GM21360 (cell line): ENCODE measurements at regions not wholly inside any gene's neighbourhood (a gene's known extent, or its start where the extent isn't known, plus 50 kb on each side); places are given as distances from the start of the nearest gene placed in this dataset.
"Not testable (repeated sequence)": the region's sequence is repeated elsewhere in the genome, so short reads cannot be mapped to it uniquely, and the experiment has no call there.

ENCODE experiments used
- ATAC-seq: cut with Tn5 transposase; IDR thresholded peaks from one replicate; pipeline ENCODE4 v1.9.1; 2021; ENCODE audit warnings: mild to moderate bottlenecking, moderate library complexity; ENCODE audit not compliant: unreplicated experiment

DNA sequence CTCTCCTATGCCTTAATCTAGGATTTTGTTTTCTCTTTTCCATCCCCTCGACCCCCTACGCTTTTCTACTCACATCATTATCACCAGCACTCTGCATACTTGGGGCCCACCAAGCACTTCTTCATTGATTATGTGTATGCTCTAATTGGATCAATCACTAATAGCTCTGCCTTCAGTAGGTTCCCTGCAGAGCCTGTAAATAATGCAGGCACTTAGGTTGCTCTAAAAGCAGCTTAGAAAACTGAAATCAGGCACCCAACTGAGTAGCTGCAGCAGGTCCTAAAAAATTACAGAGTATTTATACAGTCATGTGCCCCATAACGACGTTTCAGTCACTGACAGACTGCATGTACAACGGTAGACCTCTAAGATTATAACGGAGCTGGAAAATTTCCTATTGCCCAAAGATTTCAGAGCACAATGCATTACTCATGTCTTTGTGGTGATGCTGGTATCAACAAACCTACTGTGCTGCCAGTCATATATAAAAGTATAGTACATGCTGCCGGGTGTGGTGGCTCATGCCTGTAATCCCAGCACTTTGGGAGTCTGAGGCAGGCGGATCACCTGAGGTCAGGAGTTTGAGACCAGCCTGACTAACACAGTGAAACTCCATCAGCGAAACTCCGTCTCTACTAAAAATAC is 280.4 kb downstream of the HS3ST3B1 start:
- no peak for ATAC-seq

DNA sequence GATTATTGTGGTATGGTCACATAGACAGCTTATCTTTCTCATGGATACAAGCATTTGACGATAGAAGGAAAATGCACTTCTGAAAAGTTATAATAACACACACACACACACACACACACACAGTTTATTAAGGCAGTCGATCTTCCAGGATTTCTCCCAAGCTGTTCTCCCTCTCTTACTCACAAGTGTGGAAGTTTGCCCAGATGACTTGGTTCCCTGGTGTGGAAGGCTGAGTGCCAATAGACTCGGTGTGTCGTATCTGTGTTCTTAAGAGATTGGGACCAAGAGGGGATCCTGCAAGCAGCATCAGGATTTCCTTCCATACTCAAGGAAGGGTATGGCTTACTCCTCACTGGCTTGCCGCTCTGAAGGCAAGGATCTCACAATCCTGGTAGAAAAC is 279.6 kb downstream of the HS3ST3B1 start:
- ATAC-seq, result no peak

DNA sequence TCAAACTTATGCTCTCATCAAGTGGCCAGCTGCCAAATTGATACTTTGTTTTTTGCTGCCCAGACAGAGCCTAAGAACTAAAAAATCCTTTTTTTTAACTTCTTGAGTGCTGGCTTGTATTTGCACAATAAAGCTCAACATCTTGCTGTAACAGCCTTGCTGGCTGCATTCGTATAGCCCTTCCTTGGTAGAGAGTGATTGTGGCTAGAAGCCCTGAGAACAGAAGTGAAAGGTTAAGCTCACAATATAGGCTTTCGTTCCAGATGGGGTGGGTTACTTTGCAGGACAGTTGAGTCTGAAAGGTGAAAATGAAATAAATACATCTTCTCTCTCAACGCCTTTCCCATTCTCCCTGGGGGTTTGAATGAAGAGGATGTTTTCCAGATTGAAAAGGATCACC is 278.8 kb downstream of the HS3ST3B1 start:
- no peak for ATAC-seq

DNA sequence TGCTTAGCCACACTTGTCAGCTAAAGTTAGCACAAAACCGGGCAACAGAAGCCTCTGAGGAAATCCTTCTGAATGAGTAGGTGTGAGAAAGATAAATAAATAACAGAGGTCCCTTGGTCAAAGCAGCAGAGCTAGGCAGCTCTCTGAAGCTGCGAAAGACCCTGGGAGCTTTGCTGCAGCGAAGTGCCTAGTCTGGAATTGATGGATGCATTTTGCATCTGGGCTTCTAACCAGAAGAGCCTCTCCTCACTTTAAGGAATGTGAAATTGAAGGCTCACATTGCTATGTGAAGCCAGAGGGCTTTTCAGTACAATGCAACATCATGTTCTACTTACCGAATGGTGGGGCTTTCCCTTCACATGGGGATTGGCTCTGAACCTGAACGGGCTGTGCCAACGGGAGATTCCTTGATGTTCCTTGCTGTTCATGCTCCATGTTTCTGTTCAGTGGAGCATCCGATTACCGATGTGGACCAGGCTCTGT is 274.6 kb downstream of the HS3ST3B1 start:
- ATAC-seq, result no peak

DNA sequence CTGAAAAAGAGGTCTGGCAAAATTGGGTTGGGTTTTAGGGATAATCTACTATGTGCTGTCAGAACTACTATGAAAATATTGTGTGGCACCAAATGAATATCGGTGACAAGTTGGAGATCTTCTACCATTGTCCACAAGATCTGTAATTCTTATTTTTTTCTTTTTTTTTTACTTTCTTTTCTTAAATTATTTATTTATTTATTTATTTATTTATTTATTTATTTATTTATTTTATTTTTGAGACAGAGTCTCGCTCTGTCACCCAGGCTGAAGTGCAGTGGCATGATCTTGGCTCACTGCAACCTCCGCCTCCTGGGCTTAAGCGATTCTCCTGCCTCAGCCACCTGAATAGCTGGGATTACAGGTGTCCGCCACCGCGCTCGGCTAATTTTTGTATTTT is 259.4 kb downstream of the HS3ST3B1 start:
- ATAC-seq, result not testable (repeated sequence)

DNA sequence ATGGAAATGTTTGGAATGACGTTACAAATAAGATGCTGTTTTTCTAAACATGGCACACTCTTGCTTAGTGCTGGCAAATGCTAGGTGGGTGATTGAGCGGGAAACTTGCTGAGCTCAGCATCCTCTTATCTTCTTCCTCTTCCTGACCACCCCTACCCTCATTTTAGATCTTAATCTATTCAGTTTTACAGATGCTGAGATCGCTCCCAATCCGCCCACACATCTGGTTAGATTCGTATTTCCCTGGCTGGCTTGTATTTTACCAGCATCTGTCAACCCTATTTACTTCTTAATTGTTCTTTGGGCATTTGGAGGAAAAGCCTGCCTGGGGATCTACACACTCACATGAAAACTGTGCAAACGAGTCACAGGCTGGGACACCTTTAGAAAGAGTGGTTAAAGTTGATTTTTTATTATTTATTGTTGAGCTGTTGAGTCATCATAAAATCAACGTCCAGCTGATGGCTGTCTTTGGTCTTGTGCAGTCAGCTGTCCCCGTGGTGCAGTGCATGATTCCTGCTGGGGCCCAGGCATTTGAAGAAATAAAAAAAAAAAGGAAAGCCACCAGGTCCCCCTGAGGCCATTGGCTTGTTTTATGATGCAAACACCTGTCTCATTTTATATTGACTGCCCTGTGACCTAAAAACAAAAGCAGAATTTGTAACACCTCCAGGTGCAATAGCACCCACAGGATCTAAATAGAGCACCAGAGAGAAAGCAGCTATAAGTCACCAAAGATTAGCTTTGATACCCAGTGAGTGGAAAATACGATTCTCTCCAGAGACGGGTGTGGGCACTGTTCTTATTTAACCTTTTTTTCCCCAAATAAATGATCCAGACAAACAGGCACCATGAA is 258.6 kb downstream of the HS3ST3B1 start:
- ATAC-seq, result no peak

DNA sequence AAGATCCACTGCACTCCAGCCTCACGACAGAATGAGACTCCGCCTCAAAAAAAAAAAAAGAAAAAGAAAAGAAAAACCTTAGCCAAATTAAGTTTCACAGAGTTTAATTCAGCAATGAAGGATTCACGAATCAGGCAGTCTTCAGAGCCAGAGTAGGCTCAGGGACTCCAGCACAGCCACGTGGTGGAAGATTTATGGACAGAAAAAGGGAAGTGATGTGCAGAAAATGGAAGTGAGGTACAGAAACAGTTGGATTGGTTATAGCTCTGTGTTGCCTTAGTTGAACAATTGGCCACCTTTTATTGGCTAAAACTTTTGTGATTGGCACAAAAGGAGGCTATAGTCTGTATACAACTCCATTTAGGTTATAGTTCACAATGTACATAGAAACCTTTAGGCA is 256.6 kb downstream of the HS3ST3B1 start:
- ATAC-seq, result no peak

DNA sequence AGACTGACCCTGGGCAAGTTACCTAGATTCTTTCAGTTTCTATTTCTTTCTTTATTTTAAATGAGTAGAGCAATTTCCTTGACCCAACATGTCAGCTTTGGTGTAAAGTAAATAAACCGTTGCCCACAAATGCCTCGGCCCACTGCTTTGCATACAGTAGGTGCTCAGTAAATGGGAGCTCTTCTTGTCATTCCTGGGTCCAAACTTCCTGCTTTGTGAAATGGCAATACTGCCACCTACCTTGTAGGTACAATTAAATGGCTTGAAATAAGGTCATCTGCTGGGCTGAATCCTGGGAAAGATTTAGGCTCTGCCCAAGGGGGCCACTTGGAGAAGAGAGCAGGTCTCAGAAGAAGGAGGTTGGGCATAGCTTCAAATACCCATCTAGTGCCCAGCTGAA is 253.0 kb downstream of the HS3ST3B1 start:
- no peak for ATAC-seq

DNA sequence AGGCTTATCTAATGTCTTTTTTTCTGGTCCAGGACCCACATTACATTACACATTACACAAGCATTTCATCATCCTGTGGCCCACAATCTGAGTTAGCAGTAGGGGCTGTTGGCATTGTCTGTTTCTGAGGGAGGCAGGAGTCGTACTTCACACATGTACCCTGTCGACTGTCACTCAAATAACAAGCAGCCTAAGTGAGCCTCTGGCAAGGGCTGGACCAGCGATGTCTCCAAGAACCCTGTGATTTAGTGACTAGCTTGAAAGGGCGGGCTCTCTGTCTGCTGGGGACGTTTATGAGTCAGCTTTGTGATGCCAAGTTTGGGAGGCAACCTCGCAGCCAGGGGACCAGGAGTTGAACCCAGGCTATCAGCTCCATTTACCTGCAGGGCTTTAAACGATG is 251.4 kb downstream of the HS3ST3B1 start:
- no peak for ATAC-seq

DNA sequence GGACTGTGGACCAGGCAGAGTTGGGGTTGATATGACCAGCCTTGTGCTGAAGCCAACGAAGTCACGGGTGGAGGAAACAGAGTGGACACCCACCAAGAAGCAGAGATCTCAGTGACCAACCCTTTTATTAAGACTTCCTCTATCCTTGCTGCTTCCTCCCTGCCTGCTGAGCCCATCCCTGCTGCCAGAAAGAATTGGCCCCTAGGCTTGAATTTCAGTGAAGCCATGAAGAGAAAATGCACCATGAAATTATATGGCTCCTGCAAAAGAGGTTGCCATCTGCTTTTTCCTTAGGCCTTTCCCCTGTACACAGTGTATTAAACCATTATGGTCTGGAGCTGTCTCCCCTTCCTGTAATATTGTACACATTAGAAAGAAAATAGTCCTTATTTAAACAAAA is 246.7 kb downstream of the HS3ST3B1 start:
- ATAC-seq, result no peak

DNA sequence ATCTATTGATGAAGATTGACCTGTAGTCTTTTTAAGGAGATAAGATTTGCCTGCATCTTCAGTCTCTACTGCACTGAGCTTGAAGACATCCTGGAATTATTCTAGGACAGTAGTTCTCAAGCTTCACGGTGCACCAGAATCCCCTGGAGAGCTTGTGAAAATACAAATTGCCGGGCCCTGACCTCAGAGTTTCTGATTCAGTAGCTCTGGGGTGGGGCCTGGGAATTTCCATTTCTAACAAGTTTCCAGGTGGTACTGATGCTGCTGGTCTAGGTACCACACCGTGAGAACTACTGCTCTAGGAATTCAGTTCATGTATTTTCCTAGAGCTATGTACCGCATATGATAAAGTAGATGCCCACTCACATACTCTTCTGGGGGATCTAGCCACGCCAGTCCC is 246.1 kb downstream of the HS3ST3B1 start:
- no peak for ATAC-seq

DNA sequence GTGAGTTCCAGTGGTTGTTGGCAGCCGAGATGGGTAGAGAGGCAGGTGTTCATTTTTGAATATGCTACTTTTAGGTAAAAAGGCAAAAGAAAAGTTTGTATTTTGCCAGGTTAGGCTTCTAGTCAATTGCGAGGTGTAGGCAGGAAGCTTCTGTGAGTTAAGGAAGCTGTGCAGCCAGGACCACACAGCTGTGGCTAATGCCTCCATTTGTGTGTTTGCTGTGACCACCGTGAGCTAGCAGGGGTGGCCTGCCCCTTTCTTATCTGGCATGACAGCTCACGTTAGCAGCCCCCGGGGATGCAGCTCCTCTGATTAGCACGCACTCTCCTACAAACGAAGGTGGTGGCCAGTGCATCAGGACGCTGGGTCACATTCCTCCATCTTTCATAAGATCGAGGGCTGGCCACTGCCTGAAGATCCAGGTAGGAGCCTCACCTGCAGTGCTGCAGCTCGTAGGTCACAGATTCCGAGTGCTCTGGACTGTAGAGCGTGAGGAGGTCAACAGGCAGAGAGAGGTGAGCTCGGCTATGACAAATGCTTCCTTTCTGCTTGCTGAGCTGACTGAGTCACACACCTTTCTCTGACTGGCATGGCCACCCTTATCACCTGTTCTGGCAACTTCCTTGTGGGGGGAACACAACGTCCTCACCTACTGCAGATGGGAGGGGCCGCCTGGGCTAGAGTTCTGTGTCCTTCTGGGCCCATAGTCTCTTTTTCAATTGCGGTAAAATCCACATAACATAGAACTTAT is 244.4 kb downstream of the HS3ST3B1 start:
- no peak for ATAC-seq

DNA sequence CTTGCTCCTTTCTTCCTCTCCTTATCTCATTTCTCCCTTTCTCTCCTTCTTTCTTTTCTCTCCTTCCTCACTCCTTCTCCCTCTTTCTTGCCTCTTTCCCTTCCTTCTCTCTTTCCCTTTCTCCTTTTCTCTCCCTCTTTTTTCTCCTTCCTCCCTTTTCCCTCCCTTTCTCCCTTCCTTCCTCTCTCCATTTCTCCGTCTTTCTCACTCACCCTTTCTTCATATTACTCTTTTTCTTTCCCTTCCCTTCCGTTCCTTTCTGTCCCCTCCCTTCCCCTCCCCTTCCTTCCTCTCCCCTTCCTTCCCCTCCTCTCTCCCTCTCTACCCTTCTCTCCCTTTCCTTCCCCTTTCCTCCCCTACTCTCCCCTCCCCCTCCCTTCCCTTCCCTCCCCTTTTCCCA is 240.8 kb downstream of the HS3ST3B1 start:
- ATAC-seq, result no peak

DNA sequence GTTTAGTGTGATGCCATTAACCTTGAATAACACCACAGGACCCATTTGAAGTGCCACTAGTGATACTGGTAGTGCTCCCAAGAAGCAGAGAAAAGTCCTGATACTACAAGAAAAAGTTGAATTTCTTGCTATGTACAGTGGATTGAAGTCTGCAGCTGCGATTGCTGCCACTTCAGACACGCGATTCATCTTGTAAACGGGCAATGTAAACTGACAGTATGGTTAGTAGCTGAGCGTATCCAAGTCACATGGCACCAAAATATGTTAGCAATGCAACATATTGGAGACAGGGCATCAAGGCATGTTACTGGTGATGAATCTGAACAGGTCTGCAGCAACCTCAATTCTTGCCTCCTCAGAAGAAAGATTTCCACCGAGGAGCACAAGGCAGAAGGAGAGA is 238.9 kb downstream of the HS3ST3B1 start:
- no peak for ATAC-seq

DNA sequence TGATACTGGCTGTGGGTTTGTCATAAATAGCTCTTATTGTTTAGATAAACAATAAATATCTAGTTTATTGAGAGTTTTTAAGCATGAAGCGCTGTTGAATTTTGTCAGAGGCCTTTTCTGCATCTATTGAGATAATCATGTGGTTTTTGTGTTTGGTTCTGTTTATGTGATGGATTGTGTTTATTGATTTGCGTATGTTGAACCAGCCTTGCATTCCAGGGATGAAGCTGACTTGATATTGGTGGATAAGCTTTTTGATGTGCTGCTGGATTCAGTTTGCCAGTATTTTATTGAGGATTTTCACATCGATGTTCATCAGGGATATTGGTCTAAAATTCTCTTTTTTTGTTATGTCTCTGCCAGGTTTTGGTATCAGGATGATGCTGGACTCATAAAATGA is 231.4 kb downstream of the HS3ST3B1 start:
- ATAC-seq, result not testable (repeated sequence)

DNA sequence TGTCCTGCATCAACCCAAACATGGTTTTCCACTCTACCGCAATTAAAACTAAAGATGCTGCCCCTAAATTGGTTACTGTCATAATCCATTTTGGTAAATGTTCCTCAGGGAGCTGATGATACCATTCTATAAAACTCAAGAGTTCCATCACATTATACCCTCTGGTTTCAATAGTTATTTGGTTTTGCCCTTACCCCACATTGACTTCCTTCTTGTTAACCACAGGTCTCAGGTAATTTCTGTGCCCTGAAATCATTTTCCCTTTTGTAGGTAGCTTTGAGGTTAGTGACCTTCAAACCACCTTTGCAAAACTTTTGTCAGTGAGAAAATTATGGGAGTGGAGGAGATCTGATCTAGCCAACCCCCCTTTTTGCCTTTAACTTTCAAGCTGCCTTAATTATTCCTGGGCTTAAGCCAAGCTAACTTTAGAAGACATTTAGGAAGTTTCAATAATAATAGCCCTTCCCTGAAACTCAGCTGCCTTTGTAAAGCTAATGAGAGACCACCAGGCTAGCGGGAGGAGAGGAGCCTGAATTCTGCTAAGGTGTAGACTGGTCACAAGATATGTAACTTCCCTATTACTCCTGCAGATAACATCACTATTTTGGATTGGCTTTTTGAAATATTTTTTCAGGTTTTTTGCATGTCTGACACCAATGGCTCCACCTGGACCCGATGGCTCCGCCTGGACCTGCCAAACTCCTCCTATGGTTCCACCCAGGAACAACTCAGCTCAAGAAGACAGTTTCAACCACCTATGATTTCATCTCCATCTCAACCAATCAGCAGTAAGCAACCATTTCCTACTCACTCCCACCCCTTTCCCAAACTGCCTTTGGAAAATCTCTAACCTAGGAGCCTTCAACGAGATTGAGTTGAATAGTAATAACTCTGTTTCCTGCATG is 224.9 kb downstream of the HS3ST3B1 start:
- no peak for ATAC-seq

DNA sequence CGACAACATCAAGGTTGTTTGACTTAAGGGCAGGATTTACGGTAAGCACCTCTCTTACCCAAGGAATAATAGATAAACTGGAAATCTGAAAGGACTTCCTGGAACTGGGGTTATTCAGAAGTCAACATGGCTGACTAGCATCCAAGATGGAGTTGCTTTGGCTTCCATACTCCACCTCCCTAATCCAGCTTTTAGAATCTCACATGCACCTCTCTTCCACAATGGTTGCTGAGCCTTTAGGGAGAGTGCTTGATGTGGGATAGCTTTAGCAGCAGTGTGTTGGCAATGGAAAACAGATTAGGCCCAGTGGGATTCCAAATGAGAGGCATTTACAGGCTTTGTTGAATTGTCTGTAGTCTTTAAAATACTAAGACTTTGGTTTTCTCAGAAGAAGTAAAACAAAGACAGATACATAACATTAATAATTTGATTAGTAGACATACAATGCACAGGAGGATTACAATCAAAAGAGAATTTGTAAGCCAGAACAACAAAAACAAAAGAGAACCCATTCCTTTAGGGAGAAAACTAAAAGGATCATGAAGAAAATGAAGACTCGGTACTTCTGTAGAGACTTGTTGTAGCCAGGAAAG is 222.0 kb downstream of the HS3ST3B1 start:
- ATAC-seq, result no peak

DNA sequence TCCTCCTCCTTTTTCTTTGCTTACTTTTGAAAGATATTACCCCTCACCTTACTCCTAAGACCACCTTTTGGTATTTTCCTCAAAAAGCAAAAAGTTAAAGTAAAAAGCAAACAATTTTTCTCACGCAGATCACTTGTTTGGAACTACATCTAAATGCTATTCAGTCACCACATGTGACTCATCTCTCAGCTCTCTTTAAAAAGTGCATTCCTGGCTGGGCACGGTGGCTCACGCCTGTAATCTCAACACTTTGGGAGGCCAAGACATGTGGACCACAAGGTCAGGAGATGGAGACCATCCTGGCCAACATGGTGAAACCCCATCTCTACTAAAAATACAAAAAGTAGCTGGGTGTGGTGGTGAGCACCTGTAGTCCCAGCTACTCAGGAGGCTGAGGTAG is 218.0 kb downstream of the HS3ST3B1 start:
- ATAC-seq, result not testable (repeated sequence)

DNA sequence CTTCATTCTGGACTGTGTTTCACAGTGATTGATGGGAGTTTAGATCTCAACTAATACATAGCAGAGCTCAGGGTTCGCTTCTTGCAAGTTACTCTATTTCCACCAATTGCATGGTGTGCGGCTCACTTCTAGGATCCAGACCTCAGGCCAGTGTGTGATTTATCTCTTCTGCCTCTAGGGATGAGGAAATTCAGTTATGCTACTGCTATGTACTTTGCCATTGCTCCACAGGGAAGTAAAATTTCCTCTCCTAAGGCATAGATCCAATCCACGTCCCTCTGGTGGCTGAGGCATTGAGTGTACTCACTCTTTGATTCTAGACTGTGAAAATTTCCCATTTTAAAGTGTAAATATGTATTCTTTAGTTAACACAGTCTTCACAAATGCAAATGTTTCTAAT is 214.1 kb downstream of the HS3ST3B1 start:
- ATAC-seq, result no peak

DNA sequence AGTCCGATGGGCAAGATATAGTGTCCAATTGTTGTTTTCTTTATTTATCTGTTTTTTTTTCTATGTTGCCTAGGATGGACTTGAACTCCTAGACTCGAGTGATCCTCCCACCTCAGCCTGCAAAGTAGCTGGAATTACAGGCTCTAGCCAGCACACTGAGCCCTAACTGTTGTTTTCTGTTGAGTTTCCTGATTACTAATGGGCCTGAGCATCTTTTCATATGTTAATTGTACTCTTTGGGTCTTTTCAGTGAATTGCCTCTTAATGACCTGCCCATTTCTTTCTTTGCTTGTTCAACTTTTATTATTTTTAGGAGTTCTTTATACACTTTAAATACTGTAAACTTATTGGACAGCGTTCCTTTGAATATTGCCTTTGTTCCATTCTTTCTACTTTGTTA is 213.0 kb downstream of the HS3ST3B1 start:
- no peak for ATAC-seq
